ENCODE measurements at regions not wholly inside any gene's neighbourhood (a gene's known extent, or its start where the extent isn't known, plus 50 kb on each side); places are given as distances from the start of the nearest gene placed in this dataset.

DNA sequence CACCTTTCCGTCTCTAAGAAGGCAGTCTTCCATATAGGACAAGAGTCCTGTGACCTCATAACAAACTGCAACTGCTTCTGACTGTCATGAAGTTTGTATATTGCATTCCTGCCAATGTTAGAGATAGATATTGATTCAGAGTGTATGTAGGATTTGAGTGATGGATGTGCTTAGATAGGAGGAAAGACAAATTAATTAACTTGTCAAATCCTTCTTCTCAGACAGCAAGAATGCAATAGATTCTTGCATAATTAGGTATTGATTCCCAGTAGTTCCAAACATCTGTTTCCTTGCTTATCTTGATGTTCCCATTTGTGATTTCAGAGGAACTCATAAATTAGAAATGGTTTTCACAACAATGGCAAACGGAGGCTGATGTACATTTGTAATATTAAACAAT, 555.3 kb downstream of the TRAM1L1 start:
- TF ChIP-seq, protein P1, sequence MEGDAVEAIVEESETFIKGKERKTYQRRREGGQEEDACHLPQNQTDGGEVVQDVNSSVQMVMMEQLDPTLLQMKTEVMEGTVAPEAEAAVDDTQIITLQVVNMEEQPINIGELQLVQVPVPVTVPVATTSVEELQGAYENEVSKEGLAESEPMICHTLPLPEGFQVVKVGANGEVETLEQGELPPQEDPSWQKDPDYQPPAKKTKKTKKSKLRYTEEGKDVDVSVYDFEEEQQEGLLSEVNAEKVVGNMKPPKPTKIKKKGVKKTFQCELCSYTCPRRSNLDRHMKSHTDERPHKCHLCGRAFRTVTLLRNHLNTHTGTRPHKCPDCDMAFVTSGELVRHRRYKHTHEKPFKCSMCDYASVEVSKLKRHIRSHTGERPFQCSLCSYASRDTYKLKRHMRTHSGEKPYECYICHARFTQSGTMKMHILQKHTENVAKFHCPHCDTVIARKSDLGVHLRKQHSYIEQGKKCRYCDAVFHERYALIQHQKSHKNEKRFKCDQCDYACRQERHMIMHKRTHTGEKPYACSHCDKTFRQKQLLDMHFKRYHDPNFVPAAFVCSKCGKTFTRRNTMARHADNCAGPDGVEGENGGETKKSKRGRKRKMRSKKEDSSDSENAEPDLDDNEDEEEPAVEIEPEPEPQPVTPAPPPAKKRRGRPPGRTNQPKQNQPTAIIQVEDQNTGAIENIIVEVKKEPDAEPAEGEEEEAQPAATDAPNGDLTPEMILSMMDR (conservative IDR thresholded peaks at IDR 0.05 in 1 of 2, IDR thresholded peaks at IDR 0.05 in 1 of 2; ENCODE audit: low read depth in 1 of 2, low read length in 2 of 2): no peak
- TF ChIP-seq EZH2 (IDR thresholded peaks at IDR 0.05; ENCODE audit: low read length, missing control alignments): no peak
